ENCODE measurements at regions not wholly inside any gene's neighbourhood (a gene's known extent, or its start where the extent isn't known, plus 50 kb on each side); places are given as distances from the start of the nearest gene placed in this dataset.

- H3K27me3 Mint-ChIP-seq = peaks cover 7 to 14% of the 10 kb centered on the region in 2 donors
- POLR2A ChIA-PET = no interaction called here
- H3K36me3 ChIP-seq (ENCODE audit: control insufficient read depth in 2 of 2, extremely low read depth in 1 of 2, insufficient read depth in 1 of 2, low read length in 1 of 2) = no peaks in the 10 kb centered on the region
- H3K4me1 Mint-ChIP-seq = no peaks in the 10 kb centered on the region
- ATAC-seq (replicated peaks in 1 of 4) (no peak), DNase-seq (no peak)
- no peak overlapping the region for H3K27ac Mint-ChIP-seq
- CTCF ChIA-PET = no interaction called here
- no peaks in the 10 kb centered on the region for H3K9me3 ChIP-seq
- H3K27ac ChIP-seq (ENCODE audit: low read length) = no peak overlapping the region
- no peaks in the 10 kb centered on the region for H3K4me1 ChIP-seq (ENCODE audit: control insufficient read depth in 1 of 2, extremely low read depth in 1 of 2, insufficient read depth in 2 of 2, low read length in 2 of 2)
- no peaks in the 10 kb centered on the region for H3K36me3 Mint-ChIP-seq
- no peak overlapping the region for H3K4me3 Mint-ChIP-seq
- peaks cover 1 to 3% of the 10 kb centered on the region in 2 experiments for H3K27me3 ChIP-seq (replicated peaks in 1 of 2; ENCODE audit: control insufficient read depth in 2 of 2, extremely low read depth in 1 of 2, insufficient read depth in 2 of 2, low read length in 1 of 2)
- peaks cover 0 to 5% (median 3%) of the 10 kb centered on the region in 3 donors for H3K9me3 Mint-ChIP-seq
- 78% methylated on average over 13 of the region's 22 CpGs for WGBS (ENCODE audit: insufficient coverage)
- H3K4me3 ChIP-seq (ENCODE audit: control insufficient read depth in 1 of 2, extremely low read depth in 1 of 2, low read length in 1 of 2) = no peak overlapping the region
These were observed 241.6 kb upstream of the CADM1 start for GRCh38 chr11:115745610-115746512.

- Mint-ChIP-seq H3K4me3 (no peak overlapping the region), H3K27me3 (peaks cover 7 to 8% of the 10 kb centered on the region in 2 donors), H3K4me1 (no peaks in the 10 kb centered on the region), H3K36me3 (no peaks in the 10 kb centered on the region), H3K27ac (no peak overlapping the region), H3K9me3 (peaks cover 0 to 5% (median 3%) of the 10 kb centered on the region in 3 donors)
- ChIA-PET CTCF (no interaction called here), POLR2A (no interaction called here)
- no peak for ATAC-seq (replicated peaks in 1 of 4)
- H3K4me1 ChIP-seq (ENCODE audit: control insufficient read depth in 1 of 2, extremely low read depth in 1 of 2, insufficient read depth in 2 of 2, low read length in 2 of 2) = no peaks in the 10 kb centered on the region
- H3K4me3 ChIP-seq (ENCODE audit: control insufficient read depth in 1 of 2, extremely low read depth in 1 of 2, low read length in 1 of 2) = no peak overlapping the region
- H3K36me3 ChIP-seq (ENCODE audit: control insufficient read depth in 2 of 2, extremely low read depth in 1 of 2, insufficient read depth in 1 of 2, low read length in 1 of 2) = no peaks in the 10 kb centered on the region
- DNase-seq = no peak
- WGBS (ENCODE audit: insufficient coverage) = 75% methylated on average over 3 of the region's 7 CpGs
- no peak overlapping the region for H3K27ac ChIP-seq (ENCODE audit: low read length)
- H3K27me3 ChIP-seq (replicated peaks in 1 of 2; ENCODE audit: control insufficient read depth in 2 of 2, extremely low read depth in 1 of 2, insufficient read depth in 2 of 2, low read length in 1 of 2) = peaks cover 0 to 3% of the 10 kb centered on the region in 2 experiments
- H3K9me3 ChIP-seq = no peaks in the 10 kb centered on the region
These were observed 240.9 kb upstream of the CADM1 start for GRCh38 chr11:115745066-115745465.

- Mint-ChIP-seq H3K27ac (no peak overlapping the region), H3K9me3 (peaks cover 0 to 5% (median 3%) of the 10 kb centered on the region in 3 donors), H3K4me1 (no peaks in the 10 kb centered on the region), H3K4me3 (no peak overlapping the region), H3K36me3 (no peaks in the 10 kb centered on the region), H3K27me3 (peaks cover 0 to 8% of the 10 kb centered on the region in 2 donors)
- Histone ChIP-seq H3K27ac (ENCODE audit: low read length) (no peak overlapping the region), H3K27me3 (replicated peaks in 1 of 2; ENCODE audit: control insufficient read depth in 2 of 2, extremely low read depth in 1 of 2, insufficient read depth in 2 of 2, low read length in 1 of 2) (peaks cover 0 to 3% of the 10 kb centered on the region in 2 experiments), H3K36me3 (ENCODE audit: control insufficient read depth in 2 of 2, extremely low read depth in 1 of 2, insufficient read depth in 1 of 2, low read length in 1 of 2) (no peaks in the 10 kb centered on the region), H3K4me3 (ENCODE audit: control insufficient read depth in 1 of 2, extremely low read depth in 1 of 2, low read length in 1 of 2) (no peak overlapping the region), H3K9me3 (no peaks in the 10 kb centered on the region), H3K4me1 (ENCODE audit: control insufficient read depth in 1 of 2, extremely low read depth in 1 of 2, insufficient read depth in 2 of 2, low read length in 2 of 2) (no peaks in the 10 kb centered on the region)
- ATAC-seq (replicated peaks in 1 of 4) (no peak), DNase-seq (no peak)
- WGBS (ENCODE audit: insufficient coverage) = 86% methylated on average over 8 of the region's 9 CpGs
- POLR2A ChIA-PET = no interaction called here
- CTCF ChIA-PET = no interaction called here
These were observed 239.5 kb upstream of the CADM1 start for GRCh38 chr11:115743719-115744118.

GRCh38 chr11:115741376-115742107 lies 237.3 kb upstream of the CADM1 start:
- H3K4me3 Mint-ChIP-seq = no peak overlapping the region
- Histone ChIP-seq H3K4me3 (ENCODE audit: control insufficient read depth in 1 of 2, extremely low read depth in 1 of 2, low read length in 1 of 2) (no peak overlapping the region), H3K27me3 (replicated peaks in 1 of 2; ENCODE audit: control insufficient read depth in 2 of 2, extremely low read depth in 1 of 2, insufficient read depth in 2 of 2, low read length in 1 of 2) (peaks cover 0 to 3% of the 10 kb centered on the region in 2 experiments), H3K4me1 (ENCODE audit: control insufficient read depth in 1 of 2, extremely low read depth in 1 of 2, insufficient read depth in 2 of 2, low read length in 2 of 2) (no peaks in the 10 kb centered on the region), H3K27ac (ENCODE audit: low read length) (no peak overlapping the region), H3K36me3 (ENCODE audit: control insufficient read depth in 2 of 2, extremely low read depth in 1 of 2, insufficient read depth in 1 of 2, low read length in 1 of 2) (no peaks in the 10 kb centered on the region), H3K9me3 (no peaks in the 10 kb centered on the region)
- no peaks in the 10 kb centered on the region for H3K36me3 Mint-ChIP-seq
- peaks cover 0 to 8% of the 10 kb centered on the region in 2 donors for H3K27me3 Mint-ChIP-seq
- ChIA-PET CTCF (no interaction called here), POLR2A (no interaction called here)
- H3K27ac Mint-ChIP-seq = no peak overlapping the region
- peaks cover 0 to 5% (median 3%) of the 10 kb centered on the region in 3 donors for H3K9me3 Mint-ChIP-seq
- ATAC-seq (replicated peaks in 1 of 4) (no peak), DNase-seq (no peak)
- WGBS (ENCODE audit: insufficient coverage) = 92% methylated on average over 8 of the region's 17 CpGs
- no peaks in the 10 kb centered on the region for H3K4me1 Mint-ChIP-seq

GRCh38 chr11:115740324-115740723 lies 236.1 kb upstream of the CADM1 start:
- Histone ChIP-seq H3K4me1 (ENCODE audit: control insufficient read depth in 1 of 2, extremely low read depth in 1 of 2, insufficient read depth in 2 of 2, low read length in 2 of 2) (no peaks in the 10 kb centered on the region), H3K27me3 (replicated peaks in 1 of 2; ENCODE audit: control insufficient read depth in 2 of 2, extremely low read depth in 1 of 2, insufficient read depth in 2 of 2, low read length in 1 of 2) (peaks cover 0 to 3% of the 10 kb centered on the region in 2 experiments), H3K4me3 (ENCODE audit: control insufficient read depth in 1 of 2, extremely low read depth in 1 of 2, low read length in 1 of 2) (no peak overlapping the region), H3K27ac (ENCODE audit: low read length) (no peak overlapping the region), H3K36me3 (ENCODE audit: control insufficient read depth in 2 of 2, extremely low read depth in 1 of 2, insufficient read depth in 1 of 2, low read length in 1 of 2) (no peaks in the 10 kb centered on the region), H3K9me3 (no peaks in the 10 kb centered on the region)
- Mint-ChIP-seq H3K4me3 (no peak overlapping the region), H3K9me3 (peaks cover 0 to 5% (median 3%) of the 10 kb centered on the region in 3 donors), H3K27me3 (peaks cover 0 to 8% of the 10 kb centered on the region in 2 donors), H3K4me1 (no peaks in the 10 kb centered on the region), H3K36me3 (no peaks in the 10 kb centered on the region), H3K27ac (no peak overlapping the region)
- ChIA-PET POLR2A (no interaction called here), CTCF (no interaction called here)
- no peak for ATAC-seq (replicated peaks in 1 of 4)
- no peak for DNase-seq

GRCh38 chr11:115739878-115740277 lies 235.7 kb upstream of the CADM1 start:
- Mint-ChIP-seq H3K27ac (no peak overlapping the region), H3K4me1 (no peaks in the 10 kb centered on the region), H3K9me3 (peaks cover 0 to 5% (median 3%) of the 10 kb centered on the region in 3 donors), H3K36me3 (no peaks in the 10 kb centered on the region), H3K27me3 (peaks cover 0 to 8% of the 10 kb centered on the region in 2 donors), H3K4me3 (no peak overlapping the region)
- H3K27ac ChIP-seq (ENCODE audit: low read length) = no peak overlapping the region
- no peak overlapping the region for H3K4me3 ChIP-seq (ENCODE audit: control insufficient read depth in 1 of 2, extremely low read depth in 1 of 2, low read length in 1 of 2)
- DNase-seq = no peak
- no peaks in the 10 kb centered on the region for H3K36me3 ChIP-seq (ENCODE audit: control insufficient read depth in 2 of 2, extremely low read depth in 1 of 2, insufficient read depth in 1 of 2, low read length in 1 of 2)
- CTCF ChIA-PET = no interaction called here
- POLR2A ChIA-PET = no interaction called here
- H3K9me3 ChIP-seq = no peaks in the 10 kb centered on the region
- H3K4me1 ChIP-seq (ENCODE audit: control insufficient read depth in 1 of 2, extremely low read depth in 1 of 2, insufficient read depth in 2 of 2, low read length in 2 of 2) = no peaks in the 10 kb centered on the region
- no peak for ATAC-seq (replicated peaks in 1 of 4)
- peaks cover 0 to 3% of the 10 kb centered on the region in 2 experiments for H3K27me3 ChIP-seq (replicated peaks in 1 of 2; ENCODE audit: control insufficient read depth in 2 of 2, extremely low read depth in 1 of 2, insufficient read depth in 2 of 2, low read length in 1 of 2)
- WGBS (ENCODE audit: insufficient coverage) = 68% methylated on average over 3 of the region's 3 CpGs
